GM19455 (cell line): ENCODE measurements at regions not wholly inside any gene's neighbourhood (a gene's known extent, or its start where the extent isn't known, plus 50 kb on each side); places are given as distances from the start of the nearest gene placed in this dataset.
"Not testable (repeated sequence)": the region's sequence is repeated elsewhere in the genome, so short reads cannot be mapped to it uniquely, and the experiment has no call there.

Source experiments
- ATAC-seq: cut with Tn5 transposase; IDR thresholded peaks from one replicate; pipeline ENCODE4 v1.9.1; 2021; ENCODE audit not compliant: unreplicated experiment

- no peak for ATAC-seq
Observed at GRCh38 chr3:34106379-34106778, 307.9 kb downstream of the PDCD6IP start.

GRCh38 chr3:34106879-34107278, 308.4 kb downstream of the PDCD6IP start:
- ATAC-seq, result peak; percentile 36

- peak; percentile 57 for ATAC-seq
Observed at GRCh38 chr3:34107669-34108068, 309.2 kb downstream of the PDCD6IP start.

- ATAC-seq, result no peak
Observed at GRCh38 chr3:34109021-34109420, 310.6 kb downstream of the PDCD6IP start.

GRCh38 chr3:34109846-34110245, 311.4 kb downstream of the PDCD6IP start:
- ATAC-seq, result no peak

GRCh38 chr3:34111361-34111760, 312.9 kb downstream of the PDCD6IP start:
- ATAC-seq, result no peak

GRCh38 chr3:34112261-34112660, 313.8 kb downstream of the PDCD6IP start:
- ATAC-seq, result not testable (repeated sequence)

GRCh38 chr3:34131091-34131490, 332.7 kb downstream of the PDCD6IP start:
- ATAC-seq, result no peak

GRCh38 chr3:34132069-34132692, 333.8 kb downstream of the PDCD6IP start:
- ATAC-seq, result no peak

GRCh38 chr3:34139566-34139965, 341.1 kb downstream of the PDCD6IP start:
- ATAC-seq, result no peak

GRCh38 chr3:34140616-34141015, 342.2 kb downstream of the PDCD6IP start:
- no peak for ATAC-seq

- no peak for ATAC-seq
Observed at GRCh38 chr3:34141841-34142337, 343.5 kb downstream of the PDCD6IP start.

GRCh38 chr3:34145796-34146195, 347.4 kb downstream of the PDCD6IP start:
- no peak for ATAC-seq

GRCh38 chr3:34146596-34146995, 348.2 kb downstream of the PDCD6IP start:
- no peak for ATAC-seq

- no peak for ATAC-seq
Observed at GRCh38 chr3:34150992-34151391, 352.6 kb downstream of the PDCD6IP start.

GRCh38 chr3:34152656-34153055, 354.2 kb downstream of the PDCD6IP start:
- ATAC-seq, result no peak

- ATAC-seq, result no peak
Observed at GRCh38 chr3:34155108-34155507, 356.7 kb downstream of the PDCD6IP start.

- no peak for ATAC-seq
Observed at GRCh38 chr3:34155666-34156065, 357.2 kb downstream of the PDCD6IP start.

GRCh38 chr3:34157491-34157890, 359.1 kb downstream of the PDCD6IP start:
- ATAC-seq, result no peak

GRCh38 chr3:34159613-34160420, 361.4 kb downstream of the PDCD6IP start:
- no peak for ATAC-seq

GRCh38 chr3:34169636-34170035, 371.2 kb downstream of the PDCD6IP start:
- ATAC-seq, result not testable (repeated sequence)

- no peak for ATAC-seq
Observed at GRCh38 chr3:34174740-34175139, 376.3 kb downstream of the PDCD6IP start.
